ENCODE measurements at regions not wholly inside any gene's neighbourhood (a gene's known extent, or its start where the extent isn't known, plus 50 kb on each side); places are given as distances from the start of the nearest gene placed in this dataset.

- Histone ChIP-seq H3K36me3 (ENCODE audit: control insufficient read depth, low read depth, low read length) (no peaks in the 10 kb centered on the region), H3K27ac (ENCODE audit: low read length) (no peak overlapping the region), H3K9me3 (ENCODE audit: control insufficient read depth, low read depth, low read length) (no peaks in the 10 kb centered on the region), H3K27me3 (ENCODE audit: control insufficient read depth, insufficient read depth, low read length) (no peaks in the 10 kb centered on the region), H3K9ac (ENCODE audit: low read length) (peak overlapping the region; percentile 53), H3K4me1 (ENCODE audit: control insufficient read depth, low read depth, low read length) (peaks cover 37% of the 10 kb centered on the region), H3K4me3 (ENCODE audit: low read length) (peak overlapping the region; percentile 85)
Observed at GRCh38 chr11:45354976-45355705, 69.0 kb upstream of the SYT13 start.

GRCh38 chr11:45348729-45349128 is 62.6 kb upstream of the SYT13 start:
- H3K4me3 ChIP-seq (ENCODE audit: low read length): no peak overlapping the region
- no peak overlapping the region for H3K9ac ChIP-seq (ENCODE audit: low read length)
- peaks cover 50% of the 10 kb centered on the region for H3K4me1 ChIP-seq (ENCODE audit: control insufficient read depth, low read depth, low read length)
- no peak overlapping the region for H3K27ac ChIP-seq (ENCODE audit: low read length)
- H3K9me3 ChIP-seq (ENCODE audit: control insufficient read depth, low read depth, low read length): no peaks in the 10 kb centered on the region
- H3K27me3 ChIP-seq (ENCODE audit: control insufficient read depth, insufficient read depth, low read length): no peaks in the 10 kb centered on the region
- no peaks in the 10 kb centered on the region for H3K36me3 ChIP-seq (ENCODE audit: control insufficient read depth, low read depth, low read length)

GRCh38 chr11:45347348-45348082 is 61.4 kb upstream of the SYT13 start:
- peaks cover 50% of the 10 kb centered on the region for H3K4me1 ChIP-seq (ENCODE audit: control insufficient read depth, low read depth, low read length)
- no peaks in the 10 kb centered on the region for H3K27me3 ChIP-seq (ENCODE audit: control insufficient read depth, insufficient read depth, low read length)
- no peak overlapping the region for H3K27ac ChIP-seq (ENCODE audit: low read length)
- no peaks in the 10 kb centered on the region for H3K9me3 ChIP-seq (ENCODE audit: control insufficient read depth, low read depth, low read length)
- H3K36me3 ChIP-seq (ENCODE audit: control insufficient read depth, low read depth, low read length): no peaks in the 10 kb centered on the region
- peak overlapping the region; percentile 11 for H3K4me3 ChIP-seq (ENCODE audit: low read length)
- no peak overlapping the region for H3K9ac ChIP-seq (ENCODE audit: low read length)

GRCh38 chr11:45345491-45345890 is 59.4 kb upstream of the SYT13 start:
- Histone ChIP-seq H3K4me3 (ENCODE audit: low read length) (no peak overlapping the region), H3K27ac (ENCODE audit: low read length) (no peak overlapping the region), H3K4me1 (ENCODE audit: control insufficient read depth, low read depth, low read length) (peaks cover 44% of the 10 kb centered on the region), H3K9ac (ENCODE audit: low read length) (no peak overlapping the region), H3K36me3 (ENCODE audit: control insufficient read depth, low read depth, low read length) (no peaks in the 10 kb centered on the region), H3K27me3 (ENCODE audit: control insufficient read depth, insufficient read depth, low read length) (no peaks in the 10 kb centered on the region), H3K9me3 (ENCODE audit: control insufficient read depth, low read depth, low read length) (no peaks in the 10 kb centered on the region)

GRCh38 chr11:45344028-45344427 is 57.9 kb upstream of the SYT13 start:
- no peaks in the 10 kb centered on the region for H3K9me3 ChIP-seq (ENCODE audit: control insufficient read depth, low read depth, low read length)
- H3K27ac ChIP-seq (ENCODE audit: low read length): no peak overlapping the region
- peaks cover 46% of the 10 kb centered on the region for H3K4me1 ChIP-seq (ENCODE audit: control insufficient read depth, low read depth, low read length)
- no peaks in the 10 kb centered on the region for H3K36me3 ChIP-seq (ENCODE audit: control insufficient read depth, low read depth, low read length)
- H3K4me3 ChIP-seq (ENCODE audit: low read length): no peak overlapping the region
- H3K9ac ChIP-seq (ENCODE audit: low read length): no peak overlapping the region
- no peaks in the 10 kb centered on the region for H3K27me3 ChIP-seq (ENCODE audit: control insufficient read depth, insufficient read depth, low read length)

GRCh38 chr11:45343444-45343843 is 57.3 kb upstream of the SYT13 start:
- H3K9ac ChIP-seq (ENCODE audit: low read length): no peak overlapping the region
- H3K9me3 ChIP-seq (ENCODE audit: control insufficient read depth, low read depth, low read length): no peaks in the 10 kb centered on the region
- H3K36me3 ChIP-seq (ENCODE audit: control insufficient read depth, low read depth, low read length): no peaks in the 10 kb centered on the region
- peaks cover 46% of the 10 kb centered on the region for H3K4me1 ChIP-seq (ENCODE audit: control insufficient read depth, low read depth, low read length)
- no peak overlapping the region for H3K4me3 ChIP-seq (ENCODE audit: low read length)
- H3K27me3 ChIP-seq (ENCODE audit: control insufficient read depth, insufficient read depth, low read length): no peaks in the 10 kb centered on the region
- H3K27ac ChIP-seq (ENCODE audit: low read length): no peak overlapping the region

- Histone ChIP-seq H3K4me3 (ENCODE audit: low read length) (no peak overlapping the region), H3K9me3 (ENCODE audit: control insufficient read depth, low read depth, low read length) (no peaks in the 10 kb centered on the region), H3K27me3 (ENCODE audit: control insufficient read depth, insufficient read depth, low read length) (no peaks in the 10 kb centered on the region), H3K27ac (ENCODE audit: low read length) (no peak overlapping the region), H3K4me1 (ENCODE audit: control insufficient read depth, low read depth, low read length) (peaks cover 30% of the 10 kb centered on the region), H3K9ac (ENCODE audit: low read length) (no peak overlapping the region), H3K36me3 (ENCODE audit: control insufficient read depth, low read depth, low read length) (no peaks in the 10 kb centered on the region)
Observed at GRCh38 chr11:45341372-45341771, 55.2 kb upstream of the SYT13 start.

- Histone ChIP-seq H3K27ac (ENCODE audit: low read length) (no peak overlapping the region), H3K36me3 (ENCODE audit: control insufficient read depth, low read depth, low read length) (no peaks in the 10 kb centered on the region), H3K9me3 (ENCODE audit: control insufficient read depth, low read depth, low read length) (no peaks in the 10 kb centered on the region), H3K27me3 (ENCODE audit: control insufficient read depth, insufficient read depth, low read length) (no peaks in the 10 kb centered on the region), H3K4me3 (ENCODE audit: low read length) (peak overlapping the region; percentile 50), H3K4me1 (ENCODE audit: control insufficient read depth, low read depth, low read length) (peaks cover 21% of the 10 kb centered on the region), H3K9ac (ENCODE audit: low read length) (no peak overlapping the region)
Observed at GRCh38 chr11:45339729-45340519, 53.8 kb upstream of the SYT13 start.

GRCh38 chr11:45337583-45338360 is 51.6 kb upstream of the SYT13 start:
- Histone ChIP-seq H3K4me3 (ENCODE audit: low read length) (no peak overlapping the region), H3K27me3 (ENCODE audit: control insufficient read depth, insufficient read depth, low read length) (no peaks in the 10 kb centered on the region), H3K4me1 (ENCODE audit: control insufficient read depth, low read depth, low read length) (peaks cover 19% of the 10 kb centered on the region), H3K9me3 (ENCODE audit: control insufficient read depth, low read depth, low read length) (no peaks in the 10 kb centered on the region), H3K36me3 (ENCODE audit: control insufficient read depth, low read depth, low read length) (no peaks in the 10 kb centered on the region), H3K9ac (ENCODE audit: low read length) (no peak overlapping the region), H3K27ac (ENCODE audit: low read length) (no peak overlapping the region)

- Histone ChIP-seq H3K9ac (ENCODE audit: low read length) (no peak overlapping the region), H3K36me3 (ENCODE audit: control insufficient read depth, low read depth, low read length) (no peaks in the 10 kb centered on the region), H3K4me1 (ENCODE audit: control insufficient read depth, low read depth, low read length) (peaks cover 13% of the 10 kb centered on the region), H3K4me3 (ENCODE audit: low read length) (no peak overlapping the region), H3K9me3 (ENCODE audit: control insufficient read depth, low read depth, low read length) (no peaks in the 10 kb centered on the region), H3K27me3 (ENCODE audit: control insufficient read depth, insufficient read depth, low read length) (peaks cover 6% of the 10 kb centered on the region), H3K27ac (ENCODE audit: low read length) (no peak overlapping the region)
Observed at GRCh38 chr11:45336136-45336535, 50.0 kb upstream of the SYT13 start.
